HL-60 (cell line): ENCODE measurements at regions not wholly inside any gene's neighbourhood (a gene's known extent, or its start where the extent isn't known, plus 50 kb on each side); places are given as distances from the start of the nearest gene placed in this dataset.

Experiments used
- DNase-seq, 2 experiments: peaks; one replicate each; pipeline ENCODE4 v3.0.0-alpha.2; 2010 to 2020; ENCODE audit warnings: low read depth in 1 of 2, low spot score in 1 of 2
- H3K27ac ChIP-seq: fragments of 250-450 bp; sonication (Bioruptor Pico); replicated peaks from 2 replicates; pipeline ENCODE4 v1.5.1; 2020; ENCODE audit warnings: mild to moderate bottlenecking, moderate library complexity
- H3K27me3 ChIP-seq: fragments of 250-450 bp; sonication (Bioruptor Pico); 2 replicates; pipeline ENCODE4 v1.5.1; 2021; ENCODE audit warnings: mild to moderate bottlenecking, moderate library complexity; ENCODE audit not compliant: insufficient read depth, poor library complexity, severe bottlenecking
- H3K4me3 ChIP-seq: replicated peaks from 2 replicates; pipeline ENCODE4 v1.5.1; 2011; ENCODE audit warnings: mild to moderate bottlenecking, control low read depth, low read length; ENCODE audit not compliant: insufficient read depth
- GABPA ChIP-seq: IDR thresholded peaks from 2 replicates; pipeline ENCODE4 v1.6.1; 2012; ENCODE audit warnings: low read depth
- POLR2AphosphoS5 ChIP-seq: IDR thresholded peaks from 2 replicates; pipeline ENCODE4 v1.6.1; 2012; ENCODE audit warnings: low read depth
- SPI1 ChIP-seq: IDR thresholded peaks from 2 replicates; pipeline ENCODE4 v1.6.1; 2012; ENCODE audit warnings: low read depth, mild to moderate bottlenecking, borderline replicate concordance
- TF ChIP-seq, protein P1 (sequence below): IDR thresholded peaks from 2 replicates; pipeline ENCODE4 v1.6.1; 2012; ENCODE audit warnings: low read depth; ENCODE audit not compliant: insufficient replicate concordance
- TF ChIP-seq, protein P2 (sequence below): IDR thresholded peaks from one replicate; pipeline ENCODE4 v1.5.1; 2011; ENCODE audit warnings: low read length, control low read depth, inconsistent platforms; ENCODE audit not compliant: insufficient read depth

DNA sequence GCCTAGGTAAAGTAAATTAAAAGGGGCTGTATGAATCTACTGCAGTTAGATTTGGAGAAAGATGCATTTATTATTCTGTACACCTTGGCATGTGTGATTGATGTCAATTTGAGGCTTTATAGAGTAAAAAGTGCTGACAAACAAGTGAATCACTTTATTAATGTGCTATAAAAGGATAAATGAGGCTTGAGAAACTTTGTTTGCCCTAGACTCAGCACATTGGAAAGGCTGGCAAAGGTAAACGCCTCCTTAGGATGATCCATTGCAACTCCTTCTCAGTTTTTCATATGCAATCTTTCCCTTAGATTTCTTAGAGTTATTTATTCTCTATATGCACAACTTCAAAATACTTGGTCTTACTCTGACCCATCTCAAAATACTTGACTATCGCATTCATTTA is 369.0 kb downstream of the HINT1 start:
- Histone ChIP-seq H3K27ac (no peak overlapping the region), H3K27me3 (no peaks in the 10 kb centered on the region)
- no peak for DNase-seq

DNA sequence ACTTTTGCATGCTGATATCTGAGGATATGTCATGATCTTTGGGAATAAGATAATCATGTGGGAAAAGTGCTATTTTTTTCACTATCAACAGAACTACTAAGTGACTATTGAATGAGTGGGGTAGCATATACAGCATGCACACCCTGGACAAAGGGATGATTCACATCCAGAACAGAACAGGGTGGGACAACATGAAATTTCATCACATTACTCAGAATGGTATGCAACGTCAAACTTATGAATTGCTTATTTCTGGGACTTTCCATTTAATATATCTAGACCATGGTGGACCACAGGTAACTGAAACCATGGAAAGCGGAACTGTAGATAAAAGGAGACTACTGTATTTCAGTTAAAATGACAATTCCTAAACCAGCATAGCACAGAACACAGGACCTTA is 370.0 kb downstream of the HINT1 start:
- TF ChIP-seq POLR2AphosphoS5 (no peak), GABPA (no peak), SPI1 (no peak)
- TF ChIP-seq, protein P1, sequence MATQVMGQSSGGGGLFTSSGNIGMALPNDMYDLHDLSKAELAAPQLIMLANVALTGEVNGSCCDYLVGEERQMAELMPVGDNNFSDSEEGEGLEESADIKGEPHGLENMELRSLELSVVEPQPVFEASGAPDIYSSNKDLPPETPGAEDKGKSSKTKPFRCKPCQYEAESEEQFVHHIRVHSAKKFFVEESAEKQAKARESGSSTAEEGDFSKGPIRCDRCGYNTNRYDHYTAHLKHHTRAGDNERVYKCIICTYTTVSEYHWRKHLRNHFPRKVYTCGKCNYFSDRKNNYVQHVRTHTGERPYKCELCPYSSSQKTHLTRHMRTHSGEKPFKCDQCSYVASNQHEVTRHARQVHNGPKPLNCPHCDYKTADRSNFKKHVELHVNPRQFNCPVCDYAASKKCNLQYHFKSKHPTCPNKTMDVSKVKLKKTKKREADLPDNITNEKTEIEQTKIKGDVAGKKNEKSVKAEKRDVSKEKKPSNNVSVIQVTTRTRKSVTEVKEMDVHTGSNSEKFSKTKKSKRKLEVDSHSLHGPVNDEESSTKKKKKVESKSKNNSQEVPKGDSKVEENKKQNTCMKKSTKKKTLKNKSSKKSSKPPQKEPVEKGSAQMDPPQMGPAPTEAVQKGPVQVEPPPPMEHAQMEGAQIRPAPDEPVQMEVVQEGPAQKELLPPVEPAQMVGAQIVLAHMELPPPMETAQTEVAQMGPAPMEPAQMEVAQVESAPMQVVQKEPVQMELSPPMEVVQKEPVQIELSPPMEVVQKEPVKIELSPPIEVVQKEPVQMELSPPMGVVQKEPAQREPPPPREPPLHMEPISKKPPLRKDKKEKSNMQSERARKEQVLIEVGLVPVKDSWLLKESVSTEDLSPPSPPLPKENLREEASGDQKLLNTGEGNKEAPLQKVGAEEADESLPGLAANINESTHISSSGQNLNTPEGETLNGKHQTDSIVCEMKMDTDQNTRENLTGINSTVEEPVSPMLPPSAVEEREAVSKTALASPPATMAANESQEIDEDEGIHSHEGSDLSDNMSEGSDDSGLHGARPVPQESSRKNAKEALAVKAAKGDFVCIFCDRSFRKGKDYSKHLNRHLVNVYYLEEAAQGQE, result no peak
- TF ChIP-seq, protein P2, sequence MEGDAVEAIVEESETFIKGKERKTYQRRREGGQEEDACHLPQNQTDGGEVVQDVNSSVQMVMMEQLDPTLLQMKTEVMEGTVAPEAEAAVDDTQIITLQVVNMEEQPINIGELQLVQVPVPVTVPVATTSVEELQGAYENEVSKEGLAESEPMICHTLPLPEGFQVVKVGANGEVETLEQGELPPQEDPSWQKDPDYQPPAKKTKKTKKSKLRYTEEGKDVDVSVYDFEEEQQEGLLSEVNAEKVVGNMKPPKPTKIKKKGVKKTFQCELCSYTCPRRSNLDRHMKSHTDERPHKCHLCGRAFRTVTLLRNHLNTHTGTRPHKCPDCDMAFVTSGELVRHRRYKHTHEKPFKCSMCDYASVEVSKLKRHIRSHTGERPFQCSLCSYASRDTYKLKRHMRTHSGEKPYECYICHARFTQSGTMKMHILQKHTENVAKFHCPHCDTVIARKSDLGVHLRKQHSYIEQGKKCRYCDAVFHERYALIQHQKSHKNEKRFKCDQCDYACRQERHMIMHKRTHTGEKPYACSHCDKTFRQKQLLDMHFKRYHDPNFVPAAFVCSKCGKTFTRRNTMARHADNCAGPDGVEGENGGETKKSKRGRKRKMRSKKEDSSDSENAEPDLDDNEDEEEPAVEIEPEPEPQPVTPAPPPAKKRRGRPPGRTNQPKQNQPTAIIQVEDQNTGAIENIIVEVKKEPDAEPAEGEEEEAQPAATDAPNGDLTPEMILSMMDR, result no peak
- H3K4me3 ChIP-seq, result no peak overlapping the region
- no peak overlapping the region for H3K27ac ChIP-seq
- no peak for DNase-seq
- H3K27me3 ChIP-seq, result no peaks in the 10 kb centered on the region

More for the DNA sequence above, 369.0 kb downstream of the HINT1 start:
- TF ChIP-seq GABPA (no peak), SPI1 (no peak), POLR2AphosphoS5 (no peak)
- TF ChIP-seq, protein P1, result no peak
- TF ChIP-seq, protein P2, result no peak
- no peak overlapping the region for H3K4me3 ChIP-seq

DNA sequence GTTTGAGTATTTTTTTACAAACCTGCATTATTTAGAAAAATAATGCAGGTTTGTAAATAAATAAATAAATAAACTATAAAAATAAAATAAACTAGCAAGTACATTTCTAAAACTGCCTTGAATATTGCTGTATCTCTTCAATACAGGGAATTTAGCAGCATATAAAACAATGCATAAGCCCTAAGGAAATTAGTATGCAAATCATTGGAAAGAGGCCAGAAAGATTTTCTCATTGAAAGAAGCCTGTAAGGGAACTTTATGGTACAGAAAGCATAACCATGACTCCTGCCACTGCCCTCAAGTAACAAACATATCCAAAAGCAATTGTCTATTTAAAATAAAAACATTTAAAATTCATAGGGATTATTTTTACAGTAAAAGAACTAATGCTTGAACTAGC is 387.3 kb downstream of the HINT1 start:
- Histone ChIP-seq H3K27ac (no peak overlapping the region), H3K4me3 (no peak overlapping the region), H3K27me3 (no peaks in the 10 kb centered on the region)
- no peak for DNase-seq
- TF ChIP-seq, protein P1, result no peak
- no peak for TF ChIP-seq GABPA
- no peak for TF ChIP-seq SPI1
- TF ChIP-seq, protein P2, result no peak
